HepG2 (cell line): ENCODE measurements at regions not wholly inside any gene's neighbourhood (a gene's known extent, or its start where the extent isn't known, plus 50 kb on each side); places are given as distances from the start of the nearest gene placed in this dataset.

Experiments used
- ATAC-seq: fragments of 200-7000 bp; cut with Tn5 transposase; 3 replicates; pipeline ENCODE4 v1.9.1; 2020; ENCODE audit warnings: mild to moderate bottlenecking, moderate library complexity
- BruUV-seq: library from RNA; stranded (reverse); fragments of 400-500 nt; replicated peaks from 2 replicates; lab custom pipeline; 2021; lab: Mats Ljungman, UMichigan
- CTCF ChIA-PET: fragments of 300-600 bp; formaldehyde crosslinking; extraction: SDS; loops from one replicate; lab custom pipeline; 2021; ENCODE audit warnings: low total read pairs, inconsistent platforms, low intra/inter-chr PET ratio; lab: Yijun Ruan, JAX
- POLR2A ChIA-PET: fragments of 350-600 bp; sonication (Branson Sonifier 250); formaldehyde crosslinking; loops from one replicate; lab custom pipeline; 2020; ENCODE audit warnings: antibody characterized with exemption, inconsistent platforms; lab: Yijun Ruan, JAX
- DNase-seq: peaks from one replicate; pipeline ENCODE4 v3.0.0-alpha.2; 2015; ENCODE audit warnings: low spot score
- FAIRE-seq: peaks from 3 replicates; lab custom pipeline; 2011; peaks lifted over from hg19 to GRCh38; lab: Jason Lieb, UNC
- H2AFZ ChIP-seq: one replicate; pipeline ENCODE4 v1.6.1; 2011; ENCODE audit warnings: low read length, inconsistent platforms
- H3K27ac ChIP-seq: fragments of 300-600 bp; 3 replicates; pipeline ENCODE4 v1.8.0; 2011; ENCODE audit warnings: mixed run types, mild to moderate bottlenecking, mixed read lengths, low read length, inconsistent platforms; ENCODE audit not compliant: insufficient read depth; ENCODE audit errors: extremely low read length
- H3K27me3 ChIP-seq, 2 experiments: fragments of 200-600 bp in 1 of 2; 2 replicates in 1 of 2; 3 replicates in 1 of 2; pipeline versions ENCODE4 v1.6.0 to v1.8.0; 2011; ENCODE audit warnings: low read length in 2 of 2, mild to moderate bottlenecking in 2 of 2, moderate library complexity in 2 of 2, inconsistent platforms in 1 of 2; ENCODE audit not compliant: insufficient read depth in 2 of 2, control insufficient read depth in 1 of 2
- H3K36me3 ChIP-seq, 2 experiments: fragments of 200-600 bp in 1 of 2; replicated peaks in 1 of 2; 2 replicates in 1 of 2; 3 replicates in 1 of 2; pipeline versions ENCODE4 v1.5.1 to v1.8.0; 2011; ENCODE audit warnings: low read length in 2 of 2, inconsistent platforms in 1 of 2; ENCODE audit not compliant: insufficient read depth in 2 of 2, control insufficient read depth in 1 of 2
- H3K4me1 ChIP-seq: 2 replicates; pipeline ENCODE4 v1.5.1; 2012; ENCODE audit warnings: low read length, inconsistent platforms; ENCODE audit not compliant: insufficient read depth
- H3K4me2 ChIP-seq: 2 replicates; pipeline ENCODE4 v1.6.0; 2011; ENCODE audit warnings: low read depth, low read length, inconsistent platforms
- H3K4me3 ChIP-seq, 3 experiments: fragments of 200-600 bp in 1 of 3; sonication (generic), shearing (Covaris generic) in 1 of 3; replicated peaks in 1 of 3; 2 replicates each; pipeline ENCODE4 v1.5.1; 2011 to 2016; ENCODE audit warnings: low read length in 3 of 3, inconsistent platforms in 2 of 3, low read depth in 2 of 3, mild to moderate bottlenecking in 2 of 3, control low read depth in 1 of 3, mixed read lengths in 1 of 3; ENCODE audit not compliant: insufficient read depth in 1 of 3
- H3K79me2 ChIP-seq: one replicate; pipeline ENCODE4 v1.6.1; 2011; ENCODE audit warnings: low read length, inconsistent platforms; ENCODE audit not compliant: insufficient read depth
- H3K9ac ChIP-seq: 2 replicates; pipeline ENCODE4 v1.6.0; 2011; ENCODE audit warnings: mild to moderate bottlenecking, low read depth, low read length, inconsistent platforms; ENCODE audit not compliant: insufficient read depth
- H3K9me3 ChIP-seq: 2 replicates; pipeline ENCODE4 v1.5.1; 2012; ENCODE audit warnings: mild to moderate bottlenecking, low read length
- H4K20me1 ChIP-seq: 2 replicates; pipeline ENCODE4 v1.6.0; 2011; ENCODE audit warnings: inconsistent platforms, mild to moderate bottlenecking, low read length, moderate library complexity; ENCODE audit not compliant: insufficient read depth
- NCOR1 ChIP-seq: fragments of 200-600 bp; sonication (generic); IDR thresholded peaks from 2 replicates; pipeline ENCODE4 v1.7.0; 2017; ENCODE audit warnings: antibody characterized with exemption, low read length, borderline replicate concordance
- SIN3B ChIP-seq: fragments of 150-350 bp; IDR thresholded peaks from 2 replicates; pipeline ENCODE4 v1.6.1; 2014; ENCODE audit warnings: low read length
- SNAPC4 ChIP-seq: sonication (generic); formaldehyde crosslinking; IDR thresholded peaks from 2 replicates; pipeline ENCODE4 v1.4.0; 2020; ENCODE audit warnings: mild to moderate bottlenecking, missing genetic modification reagents
- TERF1 ChIP-seq: sonication (generic); formaldehyde crosslinking; IDR thresholded peaks from 2 replicates; pipeline ENCODE4 v1.8.0; 2022; ENCODE audit warnings: mild to moderate bottlenecking, missing genetic modification reagents, moderate library complexity
- ZNF772 ChIP-seq: sonication (generic); formaldehyde crosslinking; IDR thresholded peaks from 2 replicates; pipeline ENCODE4 v1.5.0; 2020; ENCODE audit warnings: mild to moderate bottlenecking, missing genetic modification reagents
- WGBS: methylation state at CpG from one replicate; pipeline ENCODE4 v1.1.6; 2017; ENCODE audit warnings: low lambda C conversion rate; 5-methylcytosine and 5-hydroxymethylcytosine counted together
- in situ Hi-C: cut with HindIII; loops from 2 replicates; pipeline ENCODE4 v1.10.0; 2017; ENCODE audit warnings: low pct_unique_long_range_greater_than_20kb; ENCODE audit not compliant: extremely low pct_ligation_motif_present
- intact Hi-C: fragments of 100-400 bp; cut with micrococcal nuclease; formaldehyde crosslinking; loops from one replicate; pipeline ENCODE4 v1.10.0; 2022; ENCODE audit not compliant: unreplicated experiment

DNA sequence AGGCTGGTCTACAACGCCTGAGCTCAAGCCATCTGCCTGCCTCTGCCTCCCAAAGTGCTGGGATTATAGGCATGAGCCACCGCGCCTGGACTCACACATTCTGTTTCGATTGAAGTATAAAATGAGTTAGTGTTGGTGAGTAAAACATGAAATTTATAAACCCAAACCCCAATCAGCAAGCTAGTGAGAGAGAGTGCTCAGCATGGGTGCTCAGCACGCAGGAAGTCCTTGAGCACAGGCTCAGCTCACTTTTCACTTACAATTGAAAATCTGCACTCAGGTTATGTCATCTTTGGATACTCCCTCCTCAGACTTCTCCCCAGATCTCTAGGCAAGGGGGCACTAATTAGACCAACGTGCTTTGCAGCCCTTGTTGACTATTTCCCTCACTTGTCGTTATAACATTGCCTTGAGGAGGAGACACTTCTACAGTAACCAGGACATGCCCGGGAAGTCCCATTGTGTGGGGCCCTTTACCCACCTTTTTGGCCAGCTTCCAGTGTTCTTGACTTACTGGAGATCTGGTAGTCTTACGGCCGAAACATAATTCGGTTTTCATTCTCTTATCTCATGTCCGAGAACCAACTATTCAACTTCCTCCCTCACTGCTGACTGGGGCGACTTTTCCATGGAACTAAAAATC lies 68.5 kb upstream of the AMN1 start:
- Histone ChIP-seq H3K79me2 (no peaks in the 10 kb centered on the region), H3K27ac (no peak overlapping the region), H2AFZ (no peak overlapping the region), H3K4me2 (no peak overlapping the region), H3K9me3 (no peaks in the 10 kb centered on the region), H3K36me3 (no peaks in the 10 kb centered on the region), H4K20me1 (no peaks in the 10 kb centered on the region), H3K9ac (no peak overlapping the region), H3K4me3 (no peak overlapping the region)
- WGBS = 67% methylated on average over 13 of the region's 13 CpGs
- FAIRE-seq (no peak), DNase-seq (no peak)
- in situ Hi-C loops = no loop called here
- no TSS peak for BruUV-seq
- intact Hi-C loops = no loop called here
- CTCF ChIA-PET = no interaction called here
- TF ChIP-seq NCOR1 (no peak), SNAPC4 (no peak), TERF1 (CRISPR knock-in tag) (no peak), SIN3B (no peak), ZNF772 (CRISPR knock-in tag) (no peak)
- TF ChIP-seq, all 625 proteins: peak for 0
- H3K4me1 ChIP-seq = no peaks in the 10 kb centered on the region
- POLR2A ChIA-PET = no interaction called here
- ATAC-seq = no peak
- no peaks in the 10 kb centered on the region; a peak in 1 of 5 replicates for H3K27me3 ChIP-seq
